ENCODE measurements at regions not wholly inside any gene's neighbourhood (a gene's known extent, or its start where the extent isn't known, plus 50 kb on each side); places are given as distances from the start of the nearest gene placed in this dataset.

- H3K27ac Mint-ChIP-seq (ENCODE audit: unreplicated experiment) = no peak overlapping the region
- no TSS peak for BruUV-seq (replicated peaks)
- no peaks in the 10 kb centered on the region for H3K4me1 ChIP-seq
- no peak overlapping the region for H3K4me3 Mint-ChIP-seq (ENCODE audit: unreplicated experiment)
- no peak overlapping the region for H3K4me3 ChIP-seq (ENCODE audit: low read depth, low read length)
- no peaks in the 10 kb centered on the region for H3K4me1 Mint-ChIP-seq (ENCODE audit: low read depth, unreplicated experiment)
- intact Hi-C loops (cut with micrococcal nuclease; ENCODE audit: unreplicated experiment) = no loop called here
- no peaks in the 10 kb centered on the region for H3K27me3 Mint-ChIP-seq (ENCODE audit: insufficient read depth, unreplicated experiment)
- no peaks in the 10 kb centered on the region for H3K9me3 Mint-ChIP-seq (ENCODE audit: unreplicated experiment)
- no peaks in the 10 kb centered on the region; the same call in 1 of the 2 replicates for H3K9me3 ChIP-seq
- no peaks in the 10 kb centered on the region for H3K27me3 ChIP-seq (replicated peaks; ENCODE audit: control insufficient read depth, insufficient read depth, low read length)
- ChIA-PET POLR2A (no interaction called here), CTCF (no interaction called here)
- H3K36me3 Mint-ChIP-seq (ENCODE audit: insufficient read depth, unreplicated experiment) = no peaks in the 10 kb centered on the region
- no peak for DNase-seq
- TF ChIP-seq CTCF (IDR thresholded peaks at IDR 0.05; ENCODE audit: insufficient read depth in 1 of 2, low read depth in 1 of 2, low read length in 1 of 2, severe bottlenecking in 1 of 2, unreplicated experiment in 1 of 2) = no peak
- H3K36me3 ChIP-seq (ENCODE audit: control insufficient read depth, insufficient read depth, low read length) = no peaks in the 10 kb centered on the region
Observed at GRCh38 chr2:22993250-22993649, 391.7 kb upstream of the KLHL29 start.

- DNase-seq = no peak
- POLR2A ChIA-PET = no interaction called here
- Mint-ChIP-seq H3K27ac (ENCODE audit: unreplicated experiment) (no peak overlapping the region), H3K36me3 (ENCODE audit: insufficient read depth, unreplicated experiment) (no peaks in the 10 kb centered on the region), H3K4me3 (ENCODE audit: unreplicated experiment) (no peak overlapping the region), H3K27me3 (ENCODE audit: insufficient read depth, unreplicated experiment) (peaks cover 4% of the 10 kb centered on the region), H3K9me3 (ENCODE audit: unreplicated experiment) (no peaks in the 10 kb centered on the region), H3K4me1 (ENCODE audit: low read depth, unreplicated experiment) (peaks cover 5% of the 10 kb centered on the region)
- Histone ChIP-seq H3K4me3 (ENCODE audit: low read depth, low read length) (no peak overlapping the region), H3K36me3 (ENCODE audit: control insufficient read depth, insufficient read depth, low read length) (no peaks in the 10 kb centered on the region), H3K27me3 (replicated peaks; ENCODE audit: control insufficient read depth, insufficient read depth, low read length) (no peaks in the 10 kb centered on the region), H3K9me3 (no peaks in the 10 kb centered on the region; the same call in 1 of the 2 replicates), H3K4me1 (no peaks in the 10 kb centered on the region)
- intact Hi-C loops (cut with micrococcal nuclease; ENCODE audit: unreplicated experiment) = no loop called here
- TF ChIP-seq CTCF (IDR thresholded peaks at IDR 0.05; ENCODE audit: insufficient read depth in 1 of 2, low read depth in 1 of 2, low read length in 1 of 2, severe bottlenecking in 1 of 2, unreplicated experiment in 1 of 2) = no peak
- no TSS peak for BruUV-seq (replicated peaks)
- CTCF ChIA-PET = no interaction called here
Observed at GRCh38 chr2:22995576-22995975, 389.4 kb upstream of the KLHL29 start.

- peaks cover 4% of the 10 kb centered on the region for H3K27me3 Mint-ChIP-seq (ENCODE audit: insufficient read depth, unreplicated experiment)
- no TSS peak for BruUV-seq (replicated peaks)
- CTCF ChIA-PET = no interaction called here
Observed at GRCh38 chr2:22996911-22997310, 388.1 kb upstream of the KLHL29 start.

More at GRCh38 chr2:22996911-22997310, 388.1 kb upstream of the KLHL29 start:
- POLR2A ChIA-PET = no interaction called here
- Histone ChIP-seq H3K27me3 (replicated peaks; ENCODE audit: control insufficient read depth, insufficient read depth, low read length) (no peaks in the 10 kb centered on the region), H3K4me1 (no peaks in the 10 kb centered on the region), H3K9me3 (no peaks in the 10 kb centered on the region; the same call in 1 of the 2 replicates), H3K36me3 (ENCODE audit: control insufficient read depth, insufficient read depth, low read length) (no peaks in the 10 kb centered on the region), H3K4me3 (ENCODE audit: low read depth, low read length) (no peak overlapping the region)
- Mint-ChIP-seq H3K9me3 (ENCODE audit: unreplicated experiment) (no peaks in the 10 kb centered on the region), H3K27ac (ENCODE audit: unreplicated experiment) (no peak overlapping the region), H3K36me3 (ENCODE audit: insufficient read depth, unreplicated experiment) (no peaks in the 10 kb centered on the region), H3K4me3 (ENCODE audit: unreplicated experiment) (no peak overlapping the region), H3K4me1 (ENCODE audit: low read depth, unreplicated experiment) (peaks cover 5% of the 10 kb centered on the region)
- no peak for TF ChIP-seq CTCF (IDR thresholded peaks at IDR 0.05; ENCODE audit: insufficient read depth in 1 of 2, low read depth in 1 of 2, low read length in 1 of 2, severe bottlenecking in 1 of 2, unreplicated experiment in 1 of 2)
- DNase-seq = no peak
- intact Hi-C loops (cut with micrococcal nuclease; ENCODE audit: unreplicated experiment) = no loop called here

Data from Caco-2 (cell line).